ENCODE measurements at regions not wholly inside any gene's neighbourhood (a gene's known extent, or its start where the extent isn't known, plus 50 kb on each side); places are given as distances from the start of the nearest gene placed in this dataset.
A peak's percentile ranks its signal among the peaks of the same experiment; 100 is the strongest.

DNA sequence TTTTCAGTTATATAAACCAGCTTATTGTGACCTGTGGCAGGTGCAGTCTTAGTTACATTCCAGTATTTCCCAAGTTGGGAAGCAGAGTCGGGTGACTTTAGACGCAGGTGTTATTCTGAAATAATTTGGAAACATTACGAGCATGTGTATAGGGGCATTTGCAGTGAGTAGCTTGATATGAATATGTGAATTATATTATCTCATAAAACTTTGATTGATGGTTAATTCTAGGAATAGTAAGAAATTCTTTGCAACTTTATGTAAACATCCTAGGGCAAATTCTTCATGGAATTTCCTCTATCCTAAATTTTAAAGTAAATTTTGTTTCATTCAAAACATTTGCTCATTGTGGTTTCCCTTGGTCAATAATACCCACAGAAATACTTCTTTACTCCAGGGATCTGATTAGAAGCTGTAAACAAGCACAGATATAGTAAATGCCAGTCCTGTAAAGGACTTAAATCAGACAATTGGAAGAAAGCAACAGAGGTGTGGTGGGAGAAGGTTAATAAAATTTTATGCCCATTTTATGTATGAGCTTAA is 580.6 kb upstream of the CDH2 start:
- ATAC-seq: no peak
- no peak for FAIRE-seq
- 61% methylated on average over 3 of the region's 3 CpGs for WGBS (ENCODE audit: missing lambda C conversion rate)
- ChIA-PET CTCF (no interaction called here), POLR2A (no interaction called here)
- Histone ChIP-seq H3K4me1 (no peaks in the 10 kb centered on the region), H3K27ac (no peak overlapping the region), H3K4me2 (no peak overlapping the region), H3K9me3 (no peaks in the 10 kb centered on the region), H3K4me3 (no peak overlapping the region)
- TF ChIP-seq, protein P1, sequence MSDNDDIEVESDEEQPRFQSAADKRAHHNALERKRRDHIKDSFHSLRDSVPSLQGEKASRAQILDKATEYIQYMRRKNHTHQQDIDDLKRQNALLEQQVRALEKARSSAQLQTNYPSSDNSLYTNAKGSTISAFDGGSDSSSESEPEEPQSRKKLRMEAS (IDR thresholded peaks at IDR 0.05): no peak
- TF ChIP-seq KDM5A (IDR thresholded peaks at IDR 0.05): no peak
- TF ChIP-seq SMC3 (IDR thresholded peaks at IDR 0.05): no peak
- TF ChIP-seq FOSB (CRISPR knock-in tag; IDR thresholded peaks at IDR 0.05): no peak
- no peak for DNase-seq (ENCODE audit: low read depth in 1 of 2, low spot score in 1 of 2)

DNA sequence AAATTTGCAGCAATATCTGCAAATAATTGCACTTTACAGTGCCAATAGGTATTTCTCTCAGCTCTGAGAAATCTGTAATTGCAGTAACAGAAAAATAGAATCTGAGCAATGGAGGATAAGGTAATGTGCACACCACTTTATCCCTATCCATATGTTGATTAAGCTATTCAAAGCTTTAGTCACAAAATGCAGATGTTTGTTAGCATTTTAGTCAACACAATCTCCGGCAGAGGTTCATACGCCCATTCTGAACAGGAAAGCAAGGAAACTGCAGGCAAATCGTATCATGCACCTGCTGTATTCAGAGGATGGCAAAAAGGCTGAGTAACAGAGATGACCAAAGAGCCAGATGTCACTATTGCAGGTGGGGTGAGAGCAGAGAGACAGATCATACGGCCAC is 566.2 kb upstream of the CDH2 start:
- Histone ChIP-seq H3K4me2 (no peak overlapping the region), H3K4me1 (no peaks in the 10 kb centered on the region), H3K4me3 (no peak overlapping the region), H3K27ac (no peak overlapping the region), H3K9me3 (no peaks in the 10 kb centered on the region)
- DNase-seq (ENCODE audit: low read depth in 1 of 2, low spot score in 1 of 2) (no peak), FAIRE-seq (no peak), ATAC-seq (no peak)
- ChIA-PET POLR2A (no interaction called here), CTCF (no interaction called here)
- 61% methylated on average over 4 of the region's 4 CpGs for WGBS (ENCODE audit: missing lambda C conversion rate)
- no peak for TF ChIP-seq JUNB (IDR thresholded peaks at IDR 0.05)
- TF ChIP-seq, protein P2, sequence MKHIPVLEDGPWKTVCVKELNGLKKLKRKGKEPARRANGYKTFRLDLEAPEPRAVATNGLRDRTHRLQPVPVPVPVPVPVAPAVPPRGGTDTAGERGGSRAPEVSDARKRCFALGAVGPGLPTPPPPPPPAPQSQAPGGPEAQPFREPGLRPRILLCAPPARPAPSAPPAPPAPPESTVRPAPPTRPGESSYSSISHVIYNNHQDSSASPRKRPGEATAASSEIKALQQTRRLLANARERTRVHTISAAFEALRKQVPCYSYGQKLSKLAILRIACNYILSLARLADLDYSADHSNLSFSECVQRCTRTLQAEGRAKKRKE (CRISPR knock-in tag; IDR thresholded peaks at IDR 0.05; ENCODE audit: low read depth): no peak
- no peak for TF ChIP-seq CBX8 (IDR thresholded peaks at IDR 0.05)
- TF ChIP-seq, protein P3, sequence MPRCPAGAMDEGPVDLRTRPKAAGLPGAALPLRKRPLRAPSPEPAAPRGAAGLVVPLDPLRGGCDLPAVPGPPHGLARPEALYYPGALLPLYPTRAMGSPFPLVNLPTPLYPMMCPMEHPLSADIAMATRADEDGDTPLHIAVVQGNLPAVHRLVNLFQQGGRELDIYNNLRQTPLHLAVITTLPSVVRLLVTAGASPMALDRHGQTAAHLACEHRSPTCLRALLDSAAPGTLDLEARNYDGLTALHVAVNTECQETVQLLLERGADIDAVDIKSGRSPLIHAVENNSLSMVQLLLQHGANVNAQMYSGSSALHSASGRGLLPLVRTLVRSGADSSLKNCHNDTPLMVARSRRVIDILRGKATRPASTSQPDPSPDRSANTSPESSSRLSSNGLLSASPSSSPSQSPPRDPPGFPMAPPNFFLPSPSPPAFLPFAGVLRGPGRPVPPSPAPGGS (IDR thresholded peaks at IDR 0.05): no peak

DNA sequence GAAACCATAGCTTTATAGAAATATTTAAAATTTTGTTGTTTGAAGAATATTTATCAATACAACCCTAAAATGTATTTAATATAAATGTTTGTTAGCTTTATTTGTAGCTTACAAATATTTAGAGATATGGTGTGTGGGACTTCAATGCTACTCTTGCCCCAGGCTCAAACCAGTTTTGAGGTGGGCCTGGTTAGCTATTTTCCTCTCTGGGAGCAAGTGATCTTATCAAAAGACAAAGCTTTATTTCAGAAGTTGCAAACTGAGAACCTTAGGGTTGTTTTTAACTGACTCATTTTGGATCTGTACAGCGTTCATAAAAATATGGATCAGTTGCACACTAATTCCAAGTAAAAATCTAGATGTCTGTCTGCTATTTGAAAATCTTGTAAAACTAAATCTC is 563.6 kb upstream of the CDH2 start:
- DNase-seq (ENCODE audit: low read depth in 1 of 2, low spot score in 1 of 2) (no peak), FAIRE-seq (no peak), ATAC-seq (no peak)
- 50% methylated on average over 1 of the region's 1 CpG for WGBS (ENCODE audit: missing lambda C conversion rate)
- peaks cover 14% of the 10 kb centered on the region; the same call in 2 of the 3 replicates for H3K4me1 ChIP-seq
- H3K9me3 ChIP-seq: no peaks in the 10 kb centered on the region
- TF ChIP-seq TFCP2L1 (CRISPR knock-in tag; IDR thresholded peaks at IDR 0.05): no peak
- no peak for TF ChIP-seq HOXA7 (CRISPR knock-in tag; IDR thresholded peaks at IDR 0.05)
- no peak for TF ChIP-seq CBX2 (IDR thresholded peaks at IDR 0.05; ENCODE audit: borderline replicate concordance, low read depth)
- TF ChIP-seq GATA3 (IDR thresholded peaks at IDR 0.05; ENCODE audit: borderline replicate concordance): no peak
- no peak for TF ChIP-seq HDAC2 (IDR thresholded peaks at IDR 0.05)
- no peak for TF ChIP-seq TP53 (CRISPR knock-in tag; IDR thresholded peaks at IDR 0.05)
- TF ChIP-seq ESRRA (IDR thresholded peaks at IDR 0.05; ENCODE audit: borderline replicate concordance, low read length): no peak
- no peak for TF ChIP-seq EP300 (IDR thresholded peaks at IDR 0.05)
- POLR2A ChIA-PET: no interaction called here
- no peak overlapping the region for H3K4me3 ChIP-seq
- H3K4me2 ChIP-seq: no peak overlapping the region
- no peak overlapping the region for H3K27ac ChIP-seq
- CTCF ChIA-PET: no interaction called here

DNA sequence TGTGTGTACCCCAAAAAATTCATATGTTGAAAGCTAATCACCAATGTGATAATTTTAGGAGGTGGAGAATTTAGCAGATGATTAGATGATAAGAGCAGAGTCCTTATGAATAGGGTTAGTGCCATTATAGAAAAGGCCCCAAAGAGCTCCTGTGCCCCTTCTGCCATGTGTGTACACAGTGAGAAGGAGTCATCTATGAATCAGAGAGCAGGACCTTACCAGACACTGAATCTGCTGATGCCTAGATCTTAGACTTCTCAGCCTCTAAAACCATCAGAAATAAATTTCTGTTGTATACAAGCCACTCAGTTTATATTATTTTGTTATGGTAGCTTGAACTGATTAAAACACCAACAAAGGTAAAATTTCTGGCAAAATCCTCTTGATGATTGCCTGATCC is 560.0 kb upstream of the CDH2 start:
- H3K4me2 ChIP-seq: no peak overlapping the region
- no peak for ATAC-seq
- H3K9me3 ChIP-seq: no peaks in the 10 kb centered on the region
- peaks cover 14% of the 10 kb centered on the region; the same call in 2 of the 3 replicates for H3K4me1 ChIP-seq
- TF ChIP-seq, protein P4, sequence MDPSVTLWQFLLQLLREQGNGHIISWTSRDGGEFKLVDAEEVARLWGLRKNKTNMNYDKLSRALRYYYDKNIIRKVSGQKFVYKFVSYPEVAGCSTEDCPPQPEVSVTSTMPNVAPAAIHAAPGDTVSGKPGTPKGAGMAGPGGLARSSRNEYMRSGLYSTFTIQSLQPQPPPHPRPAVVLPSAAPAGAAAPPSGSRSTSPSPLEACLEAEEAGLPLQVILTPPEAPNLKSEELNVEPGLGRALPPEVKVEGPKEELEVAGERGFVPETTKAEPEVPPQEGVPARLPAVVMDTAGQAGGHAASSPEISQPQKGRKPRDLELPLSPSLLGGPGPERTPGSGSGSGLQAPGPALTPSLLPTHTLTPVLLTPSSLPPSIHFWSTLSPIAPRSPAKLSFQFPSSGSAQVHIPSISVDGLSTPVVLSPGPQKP (IDR thresholded peaks at IDR 0.05; ENCODE audit: low read depth, low read length): no peak
- TF ChIP-seq NPAS2 (CRISPR knock-in tag; IDR thresholded peaks at IDR 0.05; ENCODE audit: borderline replicate concordance) (no peak), CBX8 (IDR thresholded peaks at IDR 0.05) (no peak), HOXB5 (CRISPR knock-in tag; IDR thresholded peaks at IDR 0.05) (no peak), EP300 (IDR thresholded peaks at IDR 0.05) (no peak), CHD4 (IDR thresholded peaks at IDR 0.05; ENCODE audit: borderline replicate concordance) (no peak), ESRRA (IDR thresholded peaks at IDR 0.05; ENCODE audit: borderline replicate concordance, low read length) (no peak), CBX2 (IDR thresholded peaks at IDR 0.05; ENCODE audit: borderline replicate concordance, low read depth) (no peak), ZNF302 (CRISPR knock-in tag; IDR thresholded peaks at IDR 0.05) (no peak), BHLHE40 (IDR thresholded peaks at IDR 0.05; ENCODE audit: low read depth, low read length) (no peak), JUN (IDR thresholded peaks at IDR 0.05) (no peak), NR3C1 (IDR thresholded peaks at IDR 0.05) (no peak)
- TF ChIP-seq, protein P5, sequence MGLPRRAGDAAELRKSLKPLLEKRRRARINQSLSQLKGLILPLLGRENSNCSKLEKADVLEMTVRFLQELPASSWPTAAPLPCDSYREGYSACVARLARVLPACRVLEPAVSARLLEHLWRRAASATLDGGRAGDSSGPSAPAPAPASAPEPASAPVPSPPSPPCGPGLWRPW (IDR thresholded peaks at IDR 0.05): no peak
- TF ChIP-seq, protein P6, sequence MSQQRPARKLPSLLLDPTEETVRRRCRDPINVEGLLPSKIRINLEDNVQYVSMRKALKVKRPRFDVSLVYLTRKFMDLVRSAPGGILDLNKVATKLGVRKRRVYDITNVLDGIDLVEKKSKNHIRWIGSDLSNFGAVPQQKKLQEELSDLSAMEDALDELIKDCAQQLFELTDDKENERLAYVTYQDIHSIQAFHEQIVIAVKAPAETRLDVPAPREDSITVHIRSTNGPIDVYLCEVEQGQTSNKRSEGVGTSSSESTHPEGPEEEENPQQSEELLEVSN (IDR thresholded peaks at IDR 0.05; ENCODE audit: borderline replicate concordance, low read depth): no peak
- CTCF ChIA-PET: no interaction called here
- no peak for DNase-seq (ENCODE audit: low read depth in 1 of 2, low spot score in 1 of 2)
- no peak for FAIRE-seq
- peak overlapping the region; percentile 56 to 64; a peak in 4 of 6 replicates for H3K27ac ChIP-seq
- H3K4me3 ChIP-seq: no peak overlapping the region
- POLR2A ChIA-PET: no interaction called here
